B cell (primary cell): ENCODE measurements at regions not wholly inside any gene's neighbourhood (a gene's known extent, or its start where the extent isn't known, plus 50 kb on each side); places are given as distances from the start of the nearest gene placed in this dataset.

Experiments
- CTCF ChIP-seq: fragments of 200-600 bp; IDR thresholded peaks from one replicate; pipeline ENCODE4 v1.8.0; 2022; ENCODE audit warnings: antibody characterized with exemption, mild to moderate bottlenecking
- EZH2 ChIP-seq: IDR thresholded peaks from 2 replicates; pipeline ENCODE4 v1.6.1; 2012; ENCODE audit warnings: borderline replicate concordance, low read depth, mild to moderate bottlenecking, moderate library complexity, low read length; ENCODE audit not compliant: insufficient read depth, poor library complexity, severe bottlenecking

- TF ChIP-seq CTCF (no peak), EZH2 (no peak)
These were observed 428.5 kb upstream of the PROK2 start for GRCh38 chr3:72213296-72214065.
